ENCODE measurements at regions not wholly inside any gene's neighbourhood (a gene's known extent, or its start where the extent isn't known, plus 50 kb on each side); places are given as distances from the start of the nearest gene placed in this dataset.
A peak's percentile ranks its signal among the peaks of the same experiment; 100 is the strongest.

DNA sequence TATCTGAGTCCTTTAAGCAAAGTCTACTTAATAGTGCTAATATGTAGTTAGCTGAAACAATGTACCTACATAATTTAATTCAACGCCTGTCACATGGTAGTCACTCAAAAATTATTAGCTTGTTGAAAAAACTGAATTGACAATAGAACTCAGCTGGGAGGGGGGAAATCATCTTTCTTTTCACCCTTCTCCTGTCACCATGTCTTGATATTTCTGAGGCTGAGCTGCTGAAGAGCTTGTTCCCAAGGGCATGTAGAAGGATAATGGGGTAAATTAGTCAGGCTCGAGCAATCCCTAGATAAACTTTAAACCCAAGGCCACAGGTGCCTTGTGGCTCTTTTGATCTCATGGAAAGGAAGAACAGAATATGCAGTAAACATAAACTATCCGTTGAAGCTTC lies 339.6 kb upstream of the LRATD1 start:
- Histone ChIP-seq H3K27me3 (ENCODE audit: insufficient read depth, insufficient read length) (no peaks in the 10 kb centered on the region), H3K4me1 (ENCODE audit: insufficient read depth, insufficient read length) (no peaks in the 10 kb centered on the region), H3K9ac (ENCODE audit: insufficient read length, low read depth) (no peak overlapping the region), H3K9me3 (ENCODE audit: insufficient read depth, low read length) (no peaks in the 10 kb centered on the region), H3K36me3 (ENCODE audit: insufficient read depth, insufficient read length, low read length) (no peaks in the 10 kb centered on the region), H3K4me3 (ENCODE audit: insufficient read length, low read depth) (no peak overlapping the region)
- no peak for DNase-seq (ENCODE audit: low read depth, low spot score)
- TF ChIP-seq ZNF274 (IDR thresholded peaks at IDR 0.05; ENCODE audit: low read depth, low read length) (no peak), SUZ12 (IDR thresholded peaks at IDR 0.05; ENCODE audit: extremely low read depth, insufficient read depth, insufficient read length) (no peak), YY1 (IDR thresholded peaks at IDR 0.05; ENCODE audit: insufficient read depth, insufficient read length) (no peak)

DNA sequence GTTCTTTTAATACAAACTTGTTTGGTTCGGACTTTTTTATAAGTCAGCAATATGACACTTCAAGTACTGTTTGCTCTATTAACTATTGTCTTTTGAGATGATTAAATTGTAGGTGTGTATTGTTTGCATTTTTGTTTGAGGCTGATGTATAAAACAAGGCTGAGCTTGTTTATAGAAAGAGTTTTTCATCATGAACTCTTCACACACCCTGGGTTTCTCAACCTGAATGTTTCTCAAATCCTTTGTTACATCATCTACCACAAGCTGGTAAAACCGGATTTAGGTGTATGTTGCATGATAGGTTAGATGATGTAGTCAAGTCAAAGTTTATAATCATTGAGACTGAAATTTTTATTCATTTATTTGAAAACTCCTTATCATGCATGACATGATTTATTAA lies 335.2 kb upstream of the LRATD1 start:
- Histone ChIP-seq H3K4me3 (ENCODE audit: insufficient read length, low read depth) (no peak overlapping the region), H3K36me3 (ENCODE audit: insufficient read depth, insufficient read length, low read length) (no peaks in the 10 kb centered on the region), H3K27me3 (ENCODE audit: insufficient read depth, insufficient read length) (no peaks in the 10 kb centered on the region), H3K4me1 (ENCODE audit: insufficient read depth, insufficient read length) (no peaks in the 10 kb centered on the region), H3K9me3 (ENCODE audit: insufficient read depth, low read length) (no peaks in the 10 kb centered on the region), H3K9ac (ENCODE audit: insufficient read length, low read depth) (no peak overlapping the region)
- TF ChIP-seq ZNF274 (IDR thresholded peaks at IDR 0.05; ENCODE audit: low read depth, low read length) (no peak), YY1 (IDR thresholded peaks at IDR 0.05; ENCODE audit: insufficient read depth, insufficient read length) (no peak), SUZ12 (IDR thresholded peaks at IDR 0.05; ENCODE audit: extremely low read depth, insufficient read depth, insufficient read length) (no peak)
- no peak for DNase-seq (ENCODE audit: low read depth, low spot score)

DNA sequence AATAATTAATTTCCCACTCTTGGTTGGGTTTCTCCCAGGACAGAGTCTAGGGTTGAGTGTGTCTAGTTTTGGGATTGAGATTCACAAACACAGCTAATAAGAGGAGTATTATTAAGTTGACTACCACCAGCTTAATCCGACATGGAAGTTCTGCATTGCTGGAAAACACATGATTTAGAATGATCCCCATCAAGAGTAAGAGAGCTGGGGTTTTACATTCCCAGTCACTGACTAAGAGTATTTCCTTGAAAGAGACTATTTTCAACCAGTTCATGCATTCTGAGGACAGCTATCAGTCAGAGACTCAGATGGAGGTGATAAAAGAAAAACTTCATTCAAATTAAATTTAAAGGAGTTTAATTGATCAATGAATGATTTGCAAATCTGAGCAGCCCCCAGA lies 334.6 kb upstream of the LRATD1 start:
- no peak for TF ChIP-seq SUZ12 (IDR thresholded peaks at IDR 0.05; ENCODE audit: extremely low read depth, insufficient read depth, insufficient read length)
- TF ChIP-seq YY1 (IDR thresholded peaks at IDR 0.05; ENCODE audit: insufficient read depth, insufficient read length): no peak
- TF ChIP-seq ZNF274 (IDR thresholded peaks at IDR 0.05; ENCODE audit: low read depth, low read length): no peak
- Histone ChIP-seq H3K9ac (ENCODE audit: insufficient read length, low read depth) (no peak overlapping the region), H3K4me3 (ENCODE audit: insufficient read length, low read depth) (no peak overlapping the region), H3K27me3 (ENCODE audit: insufficient read depth, insufficient read length) (no peaks in the 10 kb centered on the region), H3K9me3 (ENCODE audit: insufficient read depth, low read length) (no peaks in the 10 kb centered on the region), H3K36me3 (ENCODE audit: insufficient read depth, insufficient read length, low read length) (no peaks in the 10 kb centered on the region), H3K4me1 (ENCODE audit: insufficient read depth, insufficient read length) (no peaks in the 10 kb centered on the region)
- no peak for DNase-seq (ENCODE audit: low read depth, low spot score)

DNA sequence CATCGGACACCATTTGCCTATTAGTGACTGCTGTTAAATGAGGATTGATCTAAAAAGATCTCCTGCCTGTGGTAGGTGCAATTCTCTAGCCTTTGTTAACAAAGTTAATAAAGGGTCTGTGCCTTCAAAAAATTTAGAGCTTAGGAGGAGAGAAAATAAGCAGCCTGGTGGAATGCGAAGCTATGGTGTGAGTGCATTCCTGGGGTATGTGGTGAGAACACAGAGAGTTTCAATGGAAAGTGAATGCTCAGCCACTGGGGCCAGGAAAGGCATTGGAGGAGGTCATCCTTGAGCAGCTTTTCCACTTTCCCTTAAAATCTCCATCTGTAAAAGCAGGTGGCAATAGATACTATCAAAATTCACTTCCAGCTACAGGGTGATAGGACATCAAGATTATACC lies 331.2 kb upstream of the LRATD1 start:
- Histone ChIP-seq H3K4me1 (ENCODE audit: insufficient read depth, insufficient read length) (no peaks in the 10 kb centered on the region), H3K27me3 (ENCODE audit: insufficient read depth, insufficient read length) (no peaks in the 10 kb centered on the region), H3K9me3 (ENCODE audit: insufficient read depth, low read length) (no peaks in the 10 kb centered on the region), H3K36me3 (ENCODE audit: insufficient read depth, insufficient read length, low read length) (no peaks in the 10 kb centered on the region), H3K4me3 (ENCODE audit: insufficient read length, low read depth) (no peak overlapping the region), H3K9ac (ENCODE audit: insufficient read length, low read depth) (no peak overlapping the region)
- peak; percentile 27 for DNase-seq (ENCODE audit: low read depth, low spot score)
- TF ChIP-seq SUZ12 (IDR thresholded peaks at IDR 0.05; ENCODE audit: extremely low read depth, insufficient read depth, insufficient read length) (no peak), YY1 (IDR thresholded peaks at IDR 0.05; ENCODE audit: insufficient read depth, insufficient read length) (no peak), ZNF274 (IDR thresholded peaks at IDR 0.05; ENCODE audit: low read depth, low read length) (no peak)

DNA sequence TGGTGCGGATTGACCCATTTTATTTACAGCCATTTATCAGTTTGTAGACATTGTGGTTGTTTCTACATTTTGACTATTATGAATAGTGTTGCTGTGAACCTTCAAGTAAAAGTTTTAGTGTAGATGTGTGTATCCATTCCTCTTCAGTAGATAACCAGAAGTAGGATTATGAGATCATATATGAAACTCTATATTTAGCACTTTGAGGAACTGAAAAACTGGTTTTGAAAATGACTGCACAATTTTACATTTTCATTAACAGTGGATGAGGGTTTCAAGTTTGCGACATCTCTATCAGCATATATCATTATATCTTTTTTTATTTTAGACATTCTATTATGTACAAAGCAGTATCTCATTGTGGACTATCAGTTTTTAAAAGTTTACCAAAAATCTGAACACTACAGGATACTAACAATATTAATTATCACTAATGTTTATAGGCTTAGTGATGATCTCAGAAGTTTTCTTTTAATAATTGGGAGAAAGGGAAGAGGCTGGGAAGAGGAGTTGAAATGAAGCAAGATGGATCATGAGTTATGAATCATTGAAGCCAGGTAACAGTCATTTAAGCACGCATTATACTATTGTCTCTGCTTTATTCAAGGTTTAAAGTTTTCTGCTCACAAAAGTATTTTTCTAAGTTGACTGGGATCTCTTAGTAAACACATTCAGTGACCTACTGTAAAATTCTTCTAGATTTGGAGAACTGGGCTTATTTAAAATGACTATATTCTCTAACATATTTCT lies 329.0 kb upstream of the LRATD1 start:
- no peaks in the 10 kb centered on the region for H3K27me3 ChIP-seq (ENCODE audit: insufficient read depth, insufficient read length)
- no peak for DNase-seq (ENCODE audit: low read depth, low spot score)
- no peaks in the 10 kb centered on the region for H3K4me1 ChIP-seq (ENCODE audit: insufficient read depth, insufficient read length)
- no peak overlapping the region for H3K4me3 ChIP-seq (ENCODE audit: insufficient read length, low read depth)
- no peaks in the 10 kb centered on the region for H3K36me3 ChIP-seq (ENCODE audit: insufficient read depth, insufficient read length, low read length)
- TF ChIP-seq YY1 (IDR thresholded peaks at IDR 0.05; ENCODE audit: insufficient read depth, insufficient read length) (no peak), ZNF274 (IDR thresholded peaks at IDR 0.05; ENCODE audit: low read depth, low read length) (no peak), SUZ12 (IDR thresholded peaks at IDR 0.05; ENCODE audit: extremely low read depth, insufficient read depth, insufficient read length) (no peak)
- H3K9me3 ChIP-seq (ENCODE audit: insufficient read depth, low read length): no peaks in the 10 kb centered on the region
- H3K9ac ChIP-seq (ENCODE audit: insufficient read length, low read depth): no peak overlapping the region

DNA sequence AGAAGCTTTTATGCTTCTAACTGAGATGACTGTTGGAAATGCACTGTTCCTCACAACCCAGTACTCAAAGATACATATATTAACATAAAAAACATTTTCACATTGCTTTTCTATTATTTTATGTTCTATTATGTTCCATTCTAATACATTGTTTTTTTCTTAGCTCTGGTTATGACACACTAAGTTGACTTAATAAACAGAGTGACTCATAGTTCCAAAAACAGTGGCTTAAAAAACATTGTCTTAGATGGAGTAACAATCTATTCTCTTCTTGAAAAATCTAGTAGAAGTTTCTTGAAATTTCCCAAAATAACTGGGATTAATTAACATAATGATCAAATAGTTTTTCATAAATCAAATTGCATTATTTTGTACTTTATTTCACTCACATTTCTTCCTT lies 328.2 kb upstream of the LRATD1 start:
- Histone ChIP-seq H3K9me3 (ENCODE audit: insufficient read depth, low read length) (no peaks in the 10 kb centered on the region), H3K9ac (ENCODE audit: insufficient read length, low read depth) (no peak overlapping the region), H3K36me3 (ENCODE audit: insufficient read depth, insufficient read length, low read length) (no peaks in the 10 kb centered on the region), H3K4me3 (ENCODE audit: insufficient read length, low read depth) (no peak overlapping the region), H3K27me3 (ENCODE audit: insufficient read depth, insufficient read length) (no peaks in the 10 kb centered on the region), H3K4me1 (ENCODE audit: insufficient read depth, insufficient read length) (no peaks in the 10 kb centered on the region)
- DNase-seq (ENCODE audit: low read depth, low spot score): no peak
- TF ChIP-seq ZNF274 (IDR thresholded peaks at IDR 0.05; ENCODE audit: low read depth, low read length): no peak
- TF ChIP-seq YY1 (IDR thresholded peaks at IDR 0.05; ENCODE audit: insufficient read depth, insufficient read length): no peak
- no peak for TF ChIP-seq SUZ12 (IDR thresholded peaks at IDR 0.05; ENCODE audit: extremely low read depth, insufficient read depth, insufficient read length)

DNA sequence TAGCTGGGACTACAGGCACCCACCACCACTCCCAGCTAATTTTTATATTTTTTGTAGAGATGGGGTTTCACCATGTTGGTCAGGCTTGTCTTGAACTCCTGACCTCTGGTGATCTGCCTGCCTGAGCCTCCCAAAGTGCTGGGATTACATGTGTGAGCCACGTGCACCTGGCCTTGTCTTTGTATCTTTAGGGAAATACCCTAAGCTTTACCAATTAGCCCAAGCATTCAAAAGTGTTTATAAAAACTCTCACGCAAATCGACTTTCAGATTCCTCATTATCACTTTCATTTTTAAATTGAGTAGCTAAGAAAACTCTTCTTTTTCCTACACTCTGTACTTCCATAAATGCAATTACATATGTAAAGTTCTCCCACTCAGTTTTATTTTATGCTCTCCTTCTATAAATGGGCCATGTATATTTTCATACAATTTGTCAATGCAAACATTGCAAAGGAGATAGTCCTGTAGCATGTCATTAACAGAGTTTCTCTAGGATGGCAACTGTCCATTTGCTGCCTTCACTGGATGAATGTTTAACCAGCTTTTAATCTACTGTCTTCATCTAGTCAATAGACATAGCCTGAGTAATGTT lies 326.2 kb upstream of the LRATD1 start:
- TF ChIP-seq SUZ12 (IDR thresholded peaks at IDR 0.05; ENCODE audit: extremely low read depth, insufficient read depth, insufficient read length): no peak
- TF ChIP-seq YY1 (IDR thresholded peaks at IDR 0.05; ENCODE audit: insufficient read depth, insufficient read length): no peak
- TF ChIP-seq ZNF274 (IDR thresholded peaks at IDR 0.05; ENCODE audit: low read depth, low read length): no peak
- Histone ChIP-seq H3K9ac (ENCODE audit: insufficient read length, low read depth) (no peak overlapping the region), H3K4me3 (ENCODE audit: insufficient read length, low read depth) (no peak overlapping the region), H3K9me3 (ENCODE audit: insufficient read depth, low read length) (no peaks in the 10 kb centered on the region), H3K36me3 (ENCODE audit: insufficient read depth, insufficient read length, low read length) (no peaks in the 10 kb centered on the region), H3K27me3 (ENCODE audit: insufficient read depth, insufficient read length) (no peaks in the 10 kb centered on the region), H3K4me1 (ENCODE audit: insufficient read depth, insufficient read length) (no peaks in the 10 kb centered on the region)
- no peak for DNase-seq (ENCODE audit: low read depth, low spot score)

Data from NT2/D1 (cell line).